Kidney (tissue), 13 donors: ENCODE measurements at regions not wholly inside any gene's neighbourhood (a gene's known extent, or its start where the extent isn't known, plus 50 kb on each side); places are given as distances from the start of the nearest gene placed in this dataset.
A peak's percentile ranks its signal among the peaks of the same experiment; 100 is the strongest.

Experiments used
- DNase-seq, 5 donors: peaks; one replicate each; pipeline ENCODE4 v3.0.0-alpha.2; 2013 to 2020
- FAIRE-seq: peaks from 2 replicates; lab custom pipeline; 2012; peaks lifted over from hg19 to GRCh38; lab: Jason Lieb, UNC
- H3K27ac ChIP-seq, 2 donors: one replicate each; pipeline ENCODE4 v1.7.0; 2013; ENCODE audit warnings: low read depth in 2 of 2, low read length in 2 of 2, inconsistent platforms in 1 of 2
- H3K27me3 ChIP-seq: one replicate; pipeline ENCODE4 v1.7.1; 2013; ENCODE audit warnings: low read length, inconsistent platforms; ENCODE audit not compliant: control insufficient read depth, insufficient read depth
- H3K36me3 ChIP-seq, 3 donors: one replicate each; pipeline versions ENCODE4 v1.7.0 to v1.7.1; 2013; ENCODE audit warnings: low read length in 3 of 3, control low read depth in 1 of 3, inconsistent platforms in 1 of 3; ENCODE audit not compliant: insufficient read depth in 3 of 3, control insufficient read depth in 2 of 3
- H3K4me1 ChIP-seq, 3 donors: one replicate each; pipeline versions ENCODE4 v1.7.0 to v1.7.1; 2013; ENCODE audit warnings: low read length in 3 of 3, inconsistent platforms in 1 of 3, low read depth in 1 of 3; ENCODE audit not compliant: control insufficient read depth in 2 of 3, insufficient read depth in 2 of 3
- H3K4me3 ChIP-seq, 3 donors: one replicate each; pipeline versions ENCODE4 v1.7.0 to v1.8.1; 2013; ENCODE audit warnings: low read length in 3 of 3, control low read depth in 1 of 3, inconsistent platforms in 1 of 3
- H3K9ac ChIP-seq, 3 donors: one replicate each; pipeline versions ENCODE4 v1.7.0 to v1.7.1; 2013; ENCODE audit warnings: low read length in 3 of 3, control low read depth in 1 of 3, inconsistent platforms in 1 of 3
- H3K9me3 ChIP-seq, 3 donors: one replicate each; pipeline versions ENCODE4 v1.7.0 to v1.7.1; 2013; ENCODE audit warnings: low read length in 3 of 3, control low read depth in 1 of 3, inconsistent platforms in 1 of 3; ENCODE audit not compliant: control insufficient read depth in 2 of 3, insufficient read depth in 1 of 3
- intact Hi-C: fragments of 100-400 bp; cut with DNase I; formaldehyde crosslinking; loops from one replicate; pipeline ENCODE4 v1.11.1; 2022
- TF ChIP-seq, protein P1 (sequence below): IDR thresholded peaks from 3 replicates; pipeline ENCODE4 v1.5.1; 2012; ENCODE audit warnings: mild to moderate bottlenecking, moderate library complexity, borderline replicate concordance; ENCODE audit not compliant: insufficient read depth; ENCODE audit errors: extremely low read depth
- donor health status: control.
- donor health status: control.
- donor health status: control.
- donor health status: control.
- donor health status: control.
- donor health status: DM: yes; HTN: yes; CAD: no.
- donor health status: Normal renal cell carcinoma (clear cell type).

DNA sequence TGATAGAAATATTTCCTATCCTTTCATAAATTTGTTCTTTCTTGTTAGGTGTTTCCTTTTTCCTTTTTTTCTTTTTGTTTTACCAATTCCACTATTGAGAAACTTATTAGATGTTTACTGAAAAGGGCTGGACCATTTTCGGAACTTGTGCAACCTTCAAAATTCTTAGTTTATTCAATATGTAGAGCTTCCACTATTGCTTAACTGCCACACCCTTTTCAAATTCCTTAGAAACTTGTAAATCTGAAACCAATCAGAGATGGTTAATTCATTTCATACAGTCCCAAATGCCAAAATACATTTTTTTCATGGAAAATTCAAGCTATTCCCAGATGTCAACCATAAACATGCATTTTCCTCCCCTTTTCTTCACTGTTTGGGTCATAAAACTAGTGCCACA lies 66.1 kb upstream of the SLC39A8 start:
- intact Hi-C loops, result no loop called here
- no peaks in the 10 kb centered on the region for H3K4me1 ChIP-seq
- DNase-seq (no peak), FAIRE-seq (no peak)
- TF ChIP-seq, protein P1, sequence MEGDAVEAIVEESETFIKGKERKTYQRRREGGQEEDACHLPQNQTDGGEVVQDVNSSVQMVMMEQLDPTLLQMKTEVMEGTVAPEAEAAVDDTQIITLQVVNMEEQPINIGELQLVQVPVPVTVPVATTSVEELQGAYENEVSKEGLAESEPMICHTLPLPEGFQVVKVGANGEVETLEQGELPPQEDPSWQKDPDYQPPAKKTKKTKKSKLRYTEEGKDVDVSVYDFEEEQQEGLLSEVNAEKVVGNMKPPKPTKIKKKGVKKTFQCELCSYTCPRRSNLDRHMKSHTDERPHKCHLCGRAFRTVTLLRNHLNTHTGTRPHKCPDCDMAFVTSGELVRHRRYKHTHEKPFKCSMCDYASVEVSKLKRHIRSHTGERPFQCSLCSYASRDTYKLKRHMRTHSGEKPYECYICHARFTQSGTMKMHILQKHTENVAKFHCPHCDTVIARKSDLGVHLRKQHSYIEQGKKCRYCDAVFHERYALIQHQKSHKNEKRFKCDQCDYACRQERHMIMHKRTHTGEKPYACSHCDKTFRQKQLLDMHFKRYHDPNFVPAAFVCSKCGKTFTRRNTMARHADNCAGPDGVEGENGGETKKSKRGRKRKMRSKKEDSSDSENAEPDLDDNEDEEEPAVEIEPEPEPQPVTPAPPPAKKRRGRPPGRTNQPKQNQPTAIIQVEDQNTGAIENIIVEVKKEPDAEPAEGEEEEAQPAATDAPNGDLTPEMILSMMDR, result no peak
- H3K9ac ChIP-seq, result no peak overlapping the region
- H3K4me3 ChIP-seq, result no peak overlapping the region
- no peak overlapping the region for H3K27ac ChIP-seq
- H3K9me3 ChIP-seq, result no peaks in the 10 kb centered on the region
- H3K27me3 ChIP-seq, result no peaks in the 10 kb centered on the region
- no peaks in the 10 kb centered on the region for H3K36me3 ChIP-seq

DNA sequence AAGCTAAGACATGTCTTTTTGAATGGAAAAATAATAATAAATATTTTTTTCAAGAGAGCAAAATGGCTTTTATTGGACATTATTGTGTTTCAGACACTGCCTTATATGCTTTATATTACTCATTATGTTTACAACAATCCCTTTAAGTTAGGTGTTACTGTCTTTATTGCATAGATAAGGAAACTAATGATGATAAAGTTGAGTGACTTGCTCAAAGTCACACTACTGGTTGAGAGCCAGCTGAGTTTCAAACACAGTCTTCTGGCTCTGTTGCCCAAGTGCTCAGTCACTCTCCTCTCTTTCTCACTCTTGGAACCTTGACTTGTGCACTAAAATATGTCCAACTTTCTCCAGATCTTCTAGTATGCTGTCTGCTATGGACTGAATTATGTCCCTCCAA lies 71.5 kb upstream of the SLC39A8 start:
- intact Hi-C loops, result no loop called here
- DNase-seq, result no peak
- Histone ChIP-seq H3K9ac (no peak overlapping the region), H3K4me1 (no peaks in the 10 kb centered on the region), H3K4me3 (no peak overlapping the region), H3K9me3 (no peaks in the 10 kb centered on the region), H3K36me3 (no peaks in the 10 kb centered on the region), H3K27ac (no peak overlapping the region), H3K27me3 (no peaks in the 10 kb centered on the region)
- TF ChIP-seq, protein P1, result no peak
- FAIRE-seq, result no peak

DNA sequence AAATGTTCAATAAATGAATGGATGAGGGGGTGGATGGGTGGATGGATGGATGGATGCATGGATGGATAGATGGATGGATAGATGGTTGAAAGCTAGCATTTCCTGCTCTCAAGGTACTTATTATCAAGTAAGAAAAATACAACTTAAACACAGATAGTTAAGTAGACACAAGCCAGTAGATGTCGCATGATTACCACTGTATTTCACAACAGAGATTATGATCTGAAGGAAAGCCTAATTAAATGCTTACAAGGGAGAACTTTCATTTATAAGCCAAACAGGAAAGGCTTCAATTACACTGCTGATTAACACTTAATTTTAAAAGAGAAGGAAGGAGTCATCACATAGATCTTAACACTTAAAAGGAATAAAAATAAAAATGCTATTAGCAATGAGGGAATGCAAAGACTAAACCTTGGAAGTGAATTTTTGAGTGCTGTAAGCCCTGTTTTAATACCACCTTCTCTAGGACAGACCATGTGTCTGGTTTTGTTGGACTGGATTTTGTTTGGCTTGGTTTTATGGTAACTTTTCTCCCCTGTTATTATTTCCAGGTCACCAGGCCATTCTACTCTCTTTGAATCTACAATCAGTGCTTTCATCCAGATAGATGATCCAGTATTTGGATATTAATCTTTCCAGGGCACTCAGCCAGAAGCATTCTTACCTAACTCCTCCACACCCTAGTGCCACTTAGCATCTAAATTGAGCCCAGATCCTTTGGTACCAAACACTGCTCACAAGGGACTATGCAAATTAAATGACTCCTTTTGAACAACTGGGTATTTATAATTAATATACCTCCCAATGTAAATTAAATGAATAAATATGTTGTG lies 75.5 kb upstream of the SLC39A8 start:
- Histone ChIP-seq H3K9ac (no peak overlapping the region), H3K27ac (no peak overlapping the region), H3K36me3 (no peaks in the 10 kb centered on the region), H3K9me3 (no peaks in the 10 kb centered on the region), H3K27me3 (no peaks in the 10 kb centered on the region), H3K4me3 (no peak overlapping the region), H3K4me1 (no peaks in the 10 kb centered on the region)
- DNase-seq, result peak in 1 of 5 donors; percentile 15
- TF ChIP-seq, protein P1, result no peak
- intact Hi-C loops, result no loop called here
- FAIRE-seq, result no peak
